DND-41 (cell line): ENCODE measurements at regions not wholly inside any gene's neighbourhood (a gene's known extent, or its start where the extent isn't known, plus 50 kb on each side); places are given as distances from the start of the nearest gene placed in this dataset.

Experiments used
- ATAC-seq: fragments of 200-7000 bp; cut with Tn5 transposase; 3 replicates; pipeline ENCODE4 v1.9.1; 2021; ENCODE audit warnings: low read depth; ENCODE audit not compliant: insufficient read depth
- DNase-seq: peaks from one replicate; pipeline ENCODE4 v3.0.0-alpha.2; 2020
- H2AFZ ChIP-seq: 2 replicates; pipeline ENCODE4 v1.6.0; 2012; ENCODE audit warnings: low read depth, low read length
- H3K27ac ChIP-seq: 2 replicates; pipeline ENCODE4 v1.5.1; 2012; ENCODE audit warnings: low read length, inconsistent platforms
- H3K27me3 ChIP-seq: fragments of 200-600 bp; sonication (generic); 2 replicates; pipeline ENCODE4 v1.6.0; 2012; ENCODE audit warnings: low read length, mild to moderate bottlenecking, inconsistent platforms; ENCODE audit not compliant: insufficient read depth, poor library complexity
- H3K36me3 ChIP-seq: 2 replicates; pipeline ENCODE4 v1.5.1; 2012; ENCODE audit warnings: low read length, inconsistent platforms; ENCODE audit not compliant: insufficient read depth
- H3K4me1 ChIP-seq: 2 replicates; pipeline ENCODE4 v1.5.1; 2012; ENCODE audit warnings: mild to moderate bottlenecking, low read length; ENCODE audit not compliant: insufficient read depth
- H3K4me2 ChIP-seq: 2 replicates; pipeline ENCODE4 v1.6.0; 2012; ENCODE audit warnings: mild to moderate bottlenecking, moderate library complexity, low read length, inconsistent platforms; ENCODE audit not compliant: insufficient read depth
- H3K4me3 ChIP-seq, 2 experiments: fragments of 200-600 bp in 1 of 2; shearing (Covaris generic) in 1 of 2; 2 replicates each; pipeline ENCODE4 v1.5.1; 2012 to 2016; ENCODE audit warnings: inconsistent platforms in 2 of 2, low read length in 2 of 2, mild to moderate bottlenecking in 2 of 2, low read depth in 1 of 2, moderate library complexity in 1 of 2
- H3K79me2 ChIP-seq: 2 replicates; pipeline ENCODE4 v1.6.0; 2012; ENCODE audit warnings: low read length, inconsistent platforms; ENCODE audit not compliant: insufficient read depth
- H3K9ac ChIP-seq: 2 replicates; pipeline ENCODE4 v1.6.0; 2012; ENCODE audit warnings: low read depth, mild to moderate bottlenecking, inconsistent platforms, low read length, moderate library complexity
- H3K9me3 ChIP-seq: 2 replicates; pipeline ENCODE4 v1.5.1; 2012; ENCODE audit warnings: low read length, moderate library complexity, mild to moderate bottlenecking, inconsistent platforms; ENCODE audit not compliant: insufficient read depth, severe bottlenecking
- H4K20me1 ChIP-seq: 2 replicates; pipeline ENCODE4 v1.6.0; 2012; ENCODE audit warnings: low read length; ENCODE audit not compliant: insufficient read depth
- EZH2 ChIP-seq: IDR thresholded peaks from 3 replicates; pipeline ENCODE4 v1.6.1; 2012; ENCODE audit warnings: borderline replicate concordance, low read depth, mild to moderate bottlenecking, moderate library complexity, low read length, inconsistent platforms; ENCODE audit not compliant: severe bottlenecking
- TF ChIP-seq, protein P1 (sequence below): IDR thresholded peaks from 2 replicates; pipeline ENCODE4 v1.5.1; 2012; ENCODE audit warnings: borderline replicate concordance, low read length, moderate library complexity, mild to moderate bottlenecking; ENCODE audit not compliant: poor library complexity, severe bottlenecking; ENCODE audit errors: extremely low read depth

- H3K36me3 ChIP-seq: no peaks in the 10 kb centered on the region
- H3K79me2 ChIP-seq: no peaks in the 10 kb centered on the region
- no peak overlapping the region for H2AFZ ChIP-seq
- no peak overlapping the region for H3K9ac ChIP-seq
- H3K27me3 ChIP-seq: no peaks in the 10 kb centered on the region
- H3K9me3 ChIP-seq: no peaks in the 10 kb centered on the region
- TF ChIP-seq, protein P1, sequence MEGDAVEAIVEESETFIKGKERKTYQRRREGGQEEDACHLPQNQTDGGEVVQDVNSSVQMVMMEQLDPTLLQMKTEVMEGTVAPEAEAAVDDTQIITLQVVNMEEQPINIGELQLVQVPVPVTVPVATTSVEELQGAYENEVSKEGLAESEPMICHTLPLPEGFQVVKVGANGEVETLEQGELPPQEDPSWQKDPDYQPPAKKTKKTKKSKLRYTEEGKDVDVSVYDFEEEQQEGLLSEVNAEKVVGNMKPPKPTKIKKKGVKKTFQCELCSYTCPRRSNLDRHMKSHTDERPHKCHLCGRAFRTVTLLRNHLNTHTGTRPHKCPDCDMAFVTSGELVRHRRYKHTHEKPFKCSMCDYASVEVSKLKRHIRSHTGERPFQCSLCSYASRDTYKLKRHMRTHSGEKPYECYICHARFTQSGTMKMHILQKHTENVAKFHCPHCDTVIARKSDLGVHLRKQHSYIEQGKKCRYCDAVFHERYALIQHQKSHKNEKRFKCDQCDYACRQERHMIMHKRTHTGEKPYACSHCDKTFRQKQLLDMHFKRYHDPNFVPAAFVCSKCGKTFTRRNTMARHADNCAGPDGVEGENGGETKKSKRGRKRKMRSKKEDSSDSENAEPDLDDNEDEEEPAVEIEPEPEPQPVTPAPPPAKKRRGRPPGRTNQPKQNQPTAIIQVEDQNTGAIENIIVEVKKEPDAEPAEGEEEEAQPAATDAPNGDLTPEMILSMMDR: no peak
- no peak for TF ChIP-seq EZH2
- DNase-seq (no peak), ATAC-seq (no peak)
- no peak overlapping the region for H3K27ac ChIP-seq
- H3K4me3 ChIP-seq: no peak overlapping the region
- H3K4me2 ChIP-seq: no peak overlapping the region
- no peaks in the 10 kb centered on the region for H4K20me1 ChIP-seq
- no peaks in the 10 kb centered on the region for H3K4me1 ChIP-seq
Observed at GRCh38 chr11:80980227-80980626, 1539.4 kb upstream of the TENM4 start.

- H3K79me2 ChIP-seq: no peaks in the 10 kb centered on the region
- H3K9ac ChIP-seq: no peak overlapping the region
- H2AFZ ChIP-seq: no peak overlapping the region
- no peaks in the 10 kb centered on the region for H3K36me3 ChIP-seq
- no peak overlapping the region for H3K4me2 ChIP-seq
- DNase-seq: no peak
- H3K4me3 ChIP-seq: no peak overlapping the region
- no peaks in the 10 kb centered on the region for H4K20me1 ChIP-seq
- H3K27me3 ChIP-seq: no peaks in the 10 kb centered on the region
- no peak overlapping the region for H3K27ac ChIP-seq
- ATAC-seq: no peak
- no peaks in the 10 kb centered on the region for H3K4me1 ChIP-seq
- H3K9me3 ChIP-seq: no peaks in the 10 kb centered on the region
- TF ChIP-seq, protein P1: no peak
- no peak for TF ChIP-seq EZH2
Observed at GRCh38 chr11:80973786-80974185, 1533.0 kb upstream of the TENM4 start.

- no peak overlapping the region for H2AFZ ChIP-seq
- no peaks in the 10 kb centered on the region for H3K4me1 ChIP-seq
- H4K20me1 ChIP-seq: no peaks in the 10 kb centered on the region
- H3K4me2 ChIP-seq: no peak overlapping the region
- H3K9me3 ChIP-seq: no peaks in the 10 kb centered on the region
- no peak overlapping the region for H3K9ac ChIP-seq
- no peaks in the 10 kb centered on the region for H3K27me3 ChIP-seq
- no peak for DNase-seq
- no peak overlapping the region for H3K27ac ChIP-seq
- no peaks in the 10 kb centered on the region for H3K79me2 ChIP-seq
- H3K36me3 ChIP-seq: no peaks in the 10 kb centered on the region
- TF ChIP-seq, protein P1: no peak
- TF ChIP-seq EZH2: no peak
- no peak overlapping the region for H3K4me3 ChIP-seq
- ATAC-seq: no peak
Observed at GRCh38 chr11:80970037-80970436, 1529.2 kb upstream of the TENM4 start.

DNA sequence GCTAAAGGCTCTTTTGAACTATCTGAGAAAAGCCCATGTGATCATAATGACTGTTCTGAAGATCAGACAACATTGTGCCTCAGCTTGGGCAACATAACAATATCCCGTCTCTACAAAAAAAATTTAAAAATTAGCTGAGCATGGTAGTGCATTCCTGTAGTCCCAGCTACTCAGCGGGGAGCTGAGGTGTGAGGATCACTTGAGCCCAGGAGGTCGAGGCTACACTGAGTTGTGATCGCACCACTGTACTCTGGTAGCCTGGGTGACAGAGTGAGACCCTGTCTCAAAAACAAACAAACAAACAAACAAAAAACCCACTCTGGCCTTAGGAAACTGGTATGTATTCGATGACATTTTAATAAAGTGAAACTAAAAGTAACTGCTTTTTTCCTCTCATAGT lies 1526.8 kb upstream of the TENM4 start:
- no peaks in the 10 kb centered on the region for H3K79me2 ChIP-seq
- ATAC-seq: no peak
- H3K4me2 ChIP-seq: no peak overlapping the region
- DNase-seq: no peak
- no peak overlapping the region for H3K27ac ChIP-seq
- H3K9ac ChIP-seq: no peak overlapping the region
- no peaks in the 10 kb centered on the region for H3K4me1 ChIP-seq
- H2AFZ ChIP-seq: no peak overlapping the region
- no peaks in the 10 kb centered on the region for H3K9me3 ChIP-seq
- no peaks in the 10 kb centered on the region for H3K27me3 ChIP-seq
- no peaks in the 10 kb centered on the region for H3K36me3 ChIP-seq
- H3K4me3 ChIP-seq: no peak overlapping the region
- TF ChIP-seq EZH2: no peak
- TF ChIP-seq, protein P1: no peak
- H4K20me1 ChIP-seq: no peaks in the 10 kb centered on the region
